ENCODE measurements at regions not wholly inside any gene's neighbourhood (a gene's known extent, or its start where the extent isn't known, plus 50 kb on each side); places are given as distances from the start of the nearest gene placed in this dataset.

- H3K27me3 Mint-ChIP-seq (ENCODE audit: insufficient read depth, low read depth, poor library complexity) = no peaks in the 10 kb centered on the region
- Histone ChIP-seq H3K4me2 (no peak overlapping the region), H2AFZ (no peak overlapping the region), H3K79me2 (replicated peaks; ENCODE audit: insufficient read depth) (no peaks in the 10 kb centered on the region), H3K27me3 (ENCODE audit: insufficient read depth) (no peaks in the 10 kb centered on the region), H3K27ac (ENCODE audit: low read depth) (no peak overlapping the region), H3K4me3 (no peak overlapping the region), H3K36me3 (ENCODE audit: insufficient read depth) (no peaks in the 10 kb centered on the region), H4K20me1 (replicated peaks; ENCODE audit: insufficient read depth) (no peaks in the 10 kb centered on the region), H3K9me2 (ENCODE audit: insufficient read depth) (peaks cover 6% of the 10 kb centered on the region; the same call in 1 of the 2 replicates), H3F3A (replicated peaks; ENCODE audit: low read depth) (no peaks in the 10 kb centered on the region), H3K4me1 (ENCODE audit: insufficient read depth) (no peaks in the 10 kb centered on the region)
- no peak for ATAC-seq
- H3K4me1 Mint-ChIP-seq = no peaks in the 10 kb centered on the region
- TF ChIP-seq EZH2 (IDR thresholded peaks at IDR 0.05; ENCODE audit: low read depth, unreplicated experiment) (no peak), ZNF462 (CRISPR knock-in tag; IDR thresholded peaks at IDR 0.05) (no peak), REST (IDR thresholded peaks at IDR 0.05; ENCODE audit: unreplicated experiment) (no peak), STAT1 (IDR thresholded peaks at IDR 0.05; ENCODE audit: unreplicated experiment) (no peak), EZH2phosphoT487 (IDR thresholded peaks at IDR 0.05; ENCODE audit: unreplicated experiment) (no peak), CREB1 (CRISPR knock-in tag; IDR thresholded peaks at IDR 0.05; ENCODE audit: low read depth) (no peak), NANOG (IDR thresholded peaks at IDR 0.05; ENCODE audit: borderline replicate concordance) (no peak), POLR2AphosphoS5 (IDR thresholded peaks at IDR 0.05; ENCODE audit: low read depth) (no peak), ZNF114 (CRISPR knock-in tag; IDR thresholded peaks at IDR 0.05) (no peak), ETS1 (IDR thresholded peaks at IDR 0.05) (no peak), CTCF (conservative IDR thresholded peaks at IDR 0.05; ENCODE audit: low read depth in 2 of 2) (no peak), ZNF331 (CRISPR knock-in tag; IDR thresholded peaks at IDR 0.05; ENCODE audit: low read depth) (no peak), JUNB (IDR thresholded peaks at IDR 0.05; ENCODE audit: unreplicated experiment) (no peak)
- no peaks in the 10 kb centered on the region for H3K36me3 Mint-ChIP-seq (ENCODE audit: low read depth)
- H3K27ac Mint-ChIP-seq = no peak overlapping the region
- no peaks in the 10 kb centered on the region for H3K9me3 Mint-ChIP-seq
- no peak overlapping the region for H3K4me3 Mint-ChIP-seq
- DNase-seq (ENCODE audit: low spot score) = no peak
Observed at GRCh38 chr7:125516194-125516593, 586.6 kb upstream of the POT1 start.

Measured in GM23338 (cell line).